NCI-H345 treated with DMSO at 0.1 percent for 48 hours (cell line): ENCODE measurements at regions not wholly inside any gene's neighbourhood (a gene's known extent, or its start where the extent isn't known, plus 50 kb on each side); places are given as distances from the start of the nearest gene placed in this dataset.

Source experiments
- DNase-seq: peaks from one replicate; lab custom pipeline; 2025; ENCODE audit not compliant: unreplicated experiment; lab: John Stamatoyannopoulos, UW

- DNase-seq: no peak
These were observed 224.2 kb downstream of the CLIC5 start for GRCh38 chr6:45791211-45792168.

- no peak for DNase-seq
These were observed 226.4 kb downstream of the CLIC5 start for GRCh38 chr6:45789238-45789637.

DNA sequence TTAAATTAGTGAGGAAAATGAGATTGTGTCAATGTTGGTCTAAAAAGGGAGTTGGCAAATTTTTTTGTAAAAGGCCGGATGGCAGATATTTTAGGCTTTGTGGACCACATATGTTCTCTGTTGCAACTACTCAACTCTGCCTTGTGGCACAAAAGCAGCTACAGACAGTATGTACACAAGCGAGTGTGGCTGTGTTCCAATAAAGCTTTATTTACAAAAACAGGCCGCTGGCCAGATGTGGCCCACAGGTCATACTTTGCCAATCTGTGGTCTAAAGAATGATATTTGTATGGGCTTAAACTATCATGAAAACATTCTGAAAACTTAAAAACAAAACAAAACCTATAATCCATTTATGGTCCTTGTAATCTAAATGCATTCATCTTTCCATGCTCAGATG lies 228.3 kb downstream of the CLIC5 start:
- DNase-seq: no peak

DNA sequence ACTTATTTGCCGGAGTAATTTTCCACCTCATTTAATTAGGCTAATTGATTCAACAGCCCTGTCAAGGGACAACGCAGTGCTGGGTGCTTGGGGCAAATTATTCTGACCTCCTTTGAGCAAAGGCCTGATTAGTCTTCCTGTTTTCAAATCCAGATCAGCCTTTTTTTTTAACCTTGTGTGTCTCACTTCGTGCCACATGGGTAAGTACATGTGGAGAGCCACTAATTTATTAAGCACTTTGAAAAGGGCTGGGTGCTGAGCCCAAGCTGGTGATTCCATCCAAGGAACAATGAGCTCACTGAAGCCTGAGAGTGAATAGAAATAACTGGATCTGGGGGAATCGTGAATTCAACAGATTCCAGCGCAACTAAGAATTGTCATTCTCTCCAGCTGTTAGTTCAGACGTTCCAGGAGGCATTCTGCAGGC lies 229.3 kb downstream of the CLIC5 start:
- DNase-seq: no peak

DNA sequence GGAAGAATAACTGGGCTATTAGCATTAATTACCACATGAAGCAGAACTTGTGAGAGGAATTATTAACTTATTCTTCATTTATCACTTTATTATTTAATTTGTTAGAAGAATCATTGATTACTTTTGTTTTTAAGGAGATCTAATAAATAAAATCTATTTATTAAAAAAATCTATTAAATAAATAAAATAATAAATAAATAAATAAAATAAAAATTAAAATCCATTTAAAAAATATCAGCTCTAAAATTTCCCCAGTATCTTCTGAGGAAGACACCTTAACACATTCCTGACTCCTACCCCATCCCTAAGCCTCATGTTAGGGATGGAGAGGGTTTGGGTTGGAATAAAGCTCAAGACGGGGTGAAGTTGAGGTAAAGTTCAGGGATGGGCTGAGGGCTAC lies 231.4 kb downstream of the CLIC5 start:
- DNase-seq: no peak

DNA sequence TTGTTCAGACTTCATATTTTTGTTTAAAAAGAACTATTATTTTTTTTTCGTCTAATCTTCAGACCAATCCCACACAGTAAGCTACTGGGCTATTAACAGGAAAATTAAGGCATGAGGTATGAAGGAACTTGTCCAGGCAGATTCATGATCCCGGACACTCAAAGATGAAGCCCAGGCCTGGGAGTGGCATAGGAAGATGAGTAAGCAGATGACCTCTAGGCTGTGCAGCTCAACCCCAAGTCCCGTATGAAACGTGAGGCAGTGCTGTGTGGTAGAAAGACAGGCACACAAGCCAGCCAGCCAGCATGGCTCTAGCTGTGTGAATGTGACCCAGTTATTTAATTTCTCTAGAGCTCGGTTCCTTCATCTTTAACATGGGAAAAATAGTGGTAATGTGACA lies 231.9 kb downstream of the CLIC5 start:
- no peak for DNase-seq

- no peak for DNase-seq
These were observed 233.8 kb downstream of the CLIC5 start for GRCh38 chr6:45781890-45782289.

GRCh38 chr6:45780523-45780922 lies 235.1 kb downstream of the CLIC5 start:
- no peak for DNase-seq

DNA sequence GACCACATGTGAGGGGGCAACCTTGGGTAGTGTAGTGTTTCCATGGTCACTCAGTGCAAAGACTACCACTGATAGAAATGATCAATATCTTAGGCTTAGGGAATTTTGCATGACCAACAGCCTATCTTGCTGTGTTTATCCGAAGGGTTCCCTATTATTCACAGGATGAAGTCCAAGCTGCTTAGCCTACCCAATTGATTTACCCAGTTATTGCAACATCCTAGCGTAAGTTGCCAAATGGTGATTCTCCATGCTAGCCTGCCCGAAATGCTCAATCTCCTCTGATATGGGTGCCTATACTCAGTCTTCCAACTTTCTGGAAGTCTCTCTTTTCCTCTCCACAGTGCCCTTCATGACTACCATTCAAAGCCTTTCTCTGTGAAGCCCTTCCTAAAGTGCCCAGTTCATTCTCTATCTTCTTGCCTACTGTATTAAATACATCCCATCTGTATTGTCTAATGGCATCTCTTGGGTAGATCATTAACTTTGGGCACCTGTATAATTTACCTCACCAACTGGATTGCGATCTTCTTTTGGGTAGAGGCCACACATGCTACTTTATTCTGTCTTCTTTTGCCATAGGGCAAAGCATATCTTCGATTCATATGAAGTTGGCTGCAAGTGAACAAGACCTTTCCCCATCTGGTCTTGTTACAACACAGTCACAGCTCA lies 240.5 kb downstream of the CLIC5 start:
- no peak for DNase-seq

DNA sequence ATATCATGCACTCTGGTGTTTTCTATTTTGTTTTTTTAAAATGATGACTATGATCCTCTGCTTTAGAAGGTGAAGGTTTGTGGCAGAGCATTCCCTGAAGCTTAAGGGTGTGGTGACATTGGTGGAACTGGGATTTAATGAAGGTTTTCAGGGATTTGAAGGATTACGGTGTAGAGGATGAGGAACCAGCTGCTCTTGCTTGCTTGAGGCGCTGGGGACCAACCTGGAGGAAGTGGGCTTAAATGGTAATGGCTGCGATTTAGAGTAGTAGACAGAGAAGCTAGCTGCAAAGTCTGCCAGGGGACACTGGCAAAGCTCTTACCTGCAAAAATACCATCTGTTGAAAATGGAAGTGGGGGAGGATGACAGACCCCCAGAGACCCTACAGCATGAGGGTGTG lies 241.8 kb downstream of the CLIC5 start:
- no peak for DNase-seq

GRCh38 chr6:45772886-45773495 lies 242.7 kb downstream of the CLIC5 start:
- DNase-seq: no peak

DNA sequence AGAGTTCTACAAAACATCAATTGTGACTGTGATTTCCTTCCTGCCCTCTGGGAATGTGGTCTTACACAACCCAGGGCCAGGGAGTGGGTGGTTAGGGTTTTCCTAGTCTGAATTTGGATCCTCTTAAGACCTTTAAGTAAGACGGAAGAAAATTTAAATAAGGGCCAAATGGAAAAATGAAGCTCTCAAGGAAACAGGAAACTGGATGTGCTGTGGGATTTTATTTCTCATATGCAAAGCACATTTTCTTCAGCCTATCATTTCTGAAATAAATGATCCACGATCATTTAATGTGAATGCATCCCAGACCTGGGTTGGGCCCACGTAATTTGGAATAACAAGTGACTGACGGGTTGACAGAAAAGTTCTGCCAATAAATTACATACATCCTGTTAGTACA lies 243.6 kb downstream of the CLIC5 start:
- DNase-seq: no peak

GRCh38 chr6:45763281-45763680 lies 252.4 kb downstream of the CLIC5 start:
- no peak for DNase-seq

- DNase-seq: no peak
These were observed 256.2 kb downstream of the CLIC5 start for GRCh38 chr6:45759472-45759810.

DNA sequence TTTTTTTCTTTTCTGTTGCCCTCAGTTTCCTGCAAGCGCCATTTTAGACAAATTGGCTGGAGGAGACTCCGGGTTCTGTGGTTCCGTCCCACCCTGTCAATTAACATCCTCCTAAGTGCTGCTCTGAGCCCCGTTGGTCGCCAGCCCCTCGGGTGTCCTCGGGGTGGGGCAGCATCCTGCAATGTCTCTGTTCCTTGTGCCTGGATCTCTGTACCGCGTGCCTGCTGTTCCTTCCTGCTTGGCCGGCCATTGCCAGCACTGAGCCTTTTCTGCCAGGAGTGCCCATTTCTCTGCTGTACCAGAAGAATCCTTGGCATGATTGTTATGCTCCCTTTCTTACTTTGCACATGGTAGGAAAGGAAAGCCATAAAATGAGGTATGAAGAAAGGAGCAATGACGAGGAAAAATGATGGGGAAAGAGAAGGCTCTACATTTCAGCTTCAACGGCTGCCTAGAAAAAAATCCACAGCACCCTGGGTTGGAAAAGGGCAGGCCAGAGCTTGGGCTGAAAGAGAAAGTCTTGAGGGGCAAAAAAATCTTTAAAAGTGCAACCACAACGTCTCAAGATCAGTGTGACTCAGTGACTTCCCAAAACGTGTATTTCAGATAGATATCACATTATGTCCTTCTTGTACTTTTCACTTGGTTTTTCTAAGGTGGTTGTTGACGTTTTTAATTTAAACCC lies 256.7 kb downstream of the CLIC5 start:
- no peak for DNase-seq

GRCh38 chr6:45757443-45758130 lies 258.1 kb downstream of the CLIC5 start:
- DNase-seq: no peak

GRCh38 chr6:45756606-45757005 lies 259.1 kb downstream of the CLIC5 start:
- no peak for DNase-seq

- no peak for DNase-seq
These were observed 261.2 kb downstream of the CLIC5 start for GRCh38 chr6:45754432-45754831.

DNA sequence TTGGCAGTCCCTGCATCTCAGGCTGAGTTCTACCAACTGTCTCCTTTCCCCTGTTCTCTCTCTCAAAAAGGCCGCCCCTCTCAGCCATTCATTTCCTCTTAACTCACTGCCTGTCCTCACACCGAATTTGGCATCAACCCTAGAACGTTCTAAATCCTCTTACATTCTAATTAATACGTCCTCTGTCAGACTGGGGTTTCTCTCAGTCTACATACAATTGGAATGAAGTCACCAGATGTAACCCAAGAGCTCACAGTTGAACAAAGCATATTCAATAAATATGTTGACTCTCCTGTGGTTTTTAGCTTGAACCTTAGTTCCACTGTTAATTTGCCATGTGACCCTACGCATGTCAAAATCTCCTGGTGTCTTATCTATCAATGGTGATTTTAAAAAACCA lies 269.6 kb downstream of the CLIC5 start:
- no peak for DNase-seq

DNA sequence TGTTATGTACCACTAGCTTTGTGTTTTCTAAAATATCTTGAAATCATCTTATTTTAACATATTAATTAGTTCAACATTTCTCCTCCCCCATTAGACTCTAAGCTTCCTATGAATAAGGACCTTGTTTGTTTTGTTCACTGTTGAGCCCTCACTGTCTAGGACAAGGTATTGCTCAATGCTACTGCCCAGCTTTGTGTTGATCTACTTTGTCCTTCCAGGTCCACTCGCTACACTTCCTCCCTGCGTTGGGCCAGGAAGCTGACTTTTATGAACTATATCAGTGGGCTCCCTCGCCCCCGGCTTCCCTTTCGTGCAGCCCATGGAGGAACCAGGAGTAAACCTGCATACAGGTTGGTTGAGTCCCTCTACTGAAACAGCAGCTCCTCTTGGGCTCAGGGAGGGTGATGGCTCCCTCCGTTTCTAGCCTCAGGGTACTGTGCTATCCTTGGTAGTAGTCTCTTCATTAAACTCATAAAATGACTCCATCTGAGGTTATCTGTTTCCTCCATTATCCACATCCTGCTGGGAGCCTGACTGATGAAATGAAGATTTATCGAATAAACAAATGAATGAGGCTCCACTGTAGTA lies 272.5 kb downstream of the CLIC5 start:
- DNase-seq: no peak

DNA sequence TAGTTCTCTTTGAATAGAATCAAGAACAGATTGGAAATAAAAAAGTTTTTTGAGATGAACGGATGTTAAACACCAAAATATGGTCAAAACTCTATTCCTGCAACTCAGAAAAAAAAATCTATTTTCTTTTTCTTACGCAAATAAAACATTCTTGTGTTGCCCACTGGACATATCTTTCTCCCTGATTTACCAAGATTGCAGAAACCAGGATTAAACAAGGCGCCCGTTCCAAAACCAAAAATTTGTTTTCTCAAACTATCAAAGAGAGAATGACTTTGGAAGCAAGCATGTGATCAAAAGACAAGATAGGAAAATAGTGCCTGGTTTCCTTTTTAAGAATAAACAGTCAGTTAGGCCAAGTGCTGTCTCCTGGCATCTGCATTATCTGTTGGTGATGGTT lies 273.1 kb downstream of the CLIC5 start:
- no peak for DNase-seq
